Activated CD8-positive, alpha-beta T cell treated with anti-CD3 and anti-CD28 coated beads for 36 hours (primary cell): ENCODE measurements at regions not wholly inside any gene's neighbourhood (a gene's known extent, or its start where the extent isn't known, plus 50 kb on each side); places are given as distances from the start of the nearest gene placed in this dataset.

ENCODE experiments used
- ATAC-seq: fragments of 200-7000 bp; cut with Tn5 transposase; one replicate; pipeline ENCODE4 v1.10.0; 2021; ENCODE audit warnings: mild to moderate bottlenecking, moderate library complexity
- CTCF ChIA-PET: fragments of 350-600 bp; sonication (Branson Sonifier 250); formaldehyde crosslinking; loops from one replicate; lab custom pipeline; 2021; ENCODE audit warnings: antibody characterized with exemption; lab: Charles Lee
- POLR2A ChIA-PET: fragments of 350-600 bp; sonication (Branson Sonifier 250); formaldehyde crosslinking; loops from one replicate; lab custom pipeline; 2021; ENCODE audit warnings: antibody characterized with exemption; lab: Charles Lee
- DNase-seq: peaks from one replicate; pipeline ENCODE4 v3.0.0-alpha.2; 2020
- H3K27ac Mint-ChIP-seq: one replicate; pipeline ENCODE4 v1.8.0; 2021; ENCODE audit warnings: mild to moderate bottlenecking, mixed read lengths
- H3K27me3 Mint-ChIP-seq: one replicate; pipeline ENCODE4 v1.8.0; 2021; ENCODE audit warnings: mixed read lengths
- H3K36me3 Mint-ChIP-seq: one replicate; pipeline ENCODE4 v1.8.0; 2021; ENCODE audit warnings: low read depth, mixed read lengths
- H3K4me1 Mint-ChIP-seq: one replicate; pipeline ENCODE4 v1.8.0; 2021; ENCODE audit warnings: low read depth, mixed read lengths
- H3K4me3 Mint-ChIP-seq: one replicate; pipeline ENCODE4 v1.8.0; 2021; ENCODE audit warnings: mild to moderate bottlenecking, moderate library complexity, mixed read lengths
- H3K9me3 Mint-ChIP-seq: one replicate; pipeline ENCODE4 v1.8.0; 2021; ENCODE audit warnings: mixed read lengths
- intact Hi-C: fragments of 100-400 bp; cut with micrococcal nuclease; formaldehyde crosslinking; loops from one replicate; pipeline ENCODE4 v1.10.0; 2022
- TF ChIP-seq, protein P1 (sequence below): fragments of 200-600 bp; IDR thresholded peaks from one replicate; pipeline ENCODE4 v1.8.0; 2022; ENCODE audit warnings: antibody characterized with exemption, mild to moderate bottlenecking

DNA sequence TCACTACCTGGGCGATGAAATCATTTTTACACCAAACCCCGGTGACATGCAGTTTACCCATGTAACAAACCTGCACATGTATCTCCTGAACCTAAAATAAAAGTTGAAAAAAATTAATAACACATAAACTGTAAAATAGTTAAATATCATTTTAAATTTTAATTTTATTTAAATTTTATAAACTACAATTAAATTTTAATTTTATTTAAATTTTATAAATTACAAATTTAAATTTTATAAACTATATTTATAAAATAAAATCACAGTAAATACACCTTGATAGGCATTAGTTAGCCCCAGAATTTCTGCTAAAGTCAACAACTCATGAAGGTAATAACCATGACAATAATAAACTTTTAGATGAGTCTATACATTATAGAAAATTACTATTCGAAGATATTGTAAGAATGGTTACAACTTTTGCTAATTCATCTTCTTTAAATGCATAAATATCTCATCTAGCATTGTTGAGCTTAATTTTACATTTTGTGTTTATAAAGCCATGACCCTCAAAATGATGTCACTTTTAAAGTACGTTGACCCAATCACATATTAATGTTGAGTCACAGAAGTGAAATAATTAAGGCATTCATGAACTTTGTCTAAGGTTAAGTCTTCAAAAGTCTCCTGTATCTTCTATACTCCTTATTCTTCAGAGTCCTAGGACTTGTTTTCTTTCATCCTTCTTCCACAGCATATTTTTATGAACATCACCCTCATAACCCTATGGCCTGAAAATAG lies 755.8 kb upstream of the LCORL start:
- Mint-ChIP-seq H3K4me1 (no peaks in the 10 kb centered on the region), H3K4me3 (no peak overlapping the region), H3K27ac (no peak overlapping the region), H3K27me3 (no peaks in the 10 kb centered on the region), H3K36me3 (no peaks in the 10 kb centered on the region), H3K9me3 (peaks cover 4% of the 10 kb centered on the region)
- ATAC-seq (no peak), DNase-seq (no peak)
- intact Hi-C loops = no loop called here
- POLR2A ChIA-PET = no interaction called here
- TF ChIP-seq, protein P1, sequence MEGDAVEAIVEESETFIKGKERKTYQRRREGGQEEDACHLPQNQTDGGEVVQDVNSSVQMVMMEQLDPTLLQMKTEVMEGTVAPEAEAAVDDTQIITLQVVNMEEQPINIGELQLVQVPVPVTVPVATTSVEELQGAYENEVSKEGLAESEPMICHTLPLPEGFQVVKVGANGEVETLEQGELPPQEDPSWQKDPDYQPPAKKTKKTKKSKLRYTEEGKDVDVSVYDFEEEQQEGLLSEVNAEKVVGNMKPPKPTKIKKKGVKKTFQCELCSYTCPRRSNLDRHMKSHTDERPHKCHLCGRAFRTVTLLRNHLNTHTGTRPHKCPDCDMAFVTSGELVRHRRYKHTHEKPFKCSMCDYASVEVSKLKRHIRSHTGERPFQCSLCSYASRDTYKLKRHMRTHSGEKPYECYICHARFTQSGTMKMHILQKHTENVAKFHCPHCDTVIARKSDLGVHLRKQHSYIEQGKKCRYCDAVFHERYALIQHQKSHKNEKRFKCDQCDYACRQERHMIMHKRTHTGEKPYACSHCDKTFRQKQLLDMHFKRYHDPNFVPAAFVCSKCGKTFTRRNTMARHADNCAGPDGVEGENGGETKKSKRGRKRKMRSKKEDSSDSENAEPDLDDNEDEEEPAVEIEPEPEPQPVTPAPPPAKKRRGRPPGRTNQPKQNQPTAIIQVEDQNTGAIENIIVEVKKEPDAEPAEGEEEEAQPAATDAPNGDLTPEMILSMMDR = no peak
- CTCF ChIA-PET = no interaction called here

DNA sequence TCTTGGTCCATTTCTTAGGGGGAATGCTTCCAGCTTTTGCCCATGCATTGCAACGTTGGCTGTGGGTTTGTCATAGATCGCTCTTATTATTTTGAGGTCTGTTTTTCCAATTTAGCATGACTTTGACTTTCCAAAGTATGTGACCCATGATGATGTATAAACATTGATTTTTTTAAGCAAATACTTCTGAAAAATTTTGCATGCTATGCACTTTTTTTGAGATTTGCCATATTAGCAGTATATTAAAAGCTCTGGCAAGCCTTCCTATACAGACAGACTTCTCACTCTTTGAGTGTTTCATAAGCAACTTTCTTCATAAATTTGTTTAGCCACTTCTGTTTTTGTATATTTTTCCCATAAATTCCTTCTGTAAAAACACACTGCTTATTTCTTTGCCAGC lies 746.4 kb upstream of the LCORL start:
- no peaks in the 10 kb centered on the region for H3K36me3 Mint-ChIP-seq
- POLR2A ChIA-PET = no interaction called here

DNA sequence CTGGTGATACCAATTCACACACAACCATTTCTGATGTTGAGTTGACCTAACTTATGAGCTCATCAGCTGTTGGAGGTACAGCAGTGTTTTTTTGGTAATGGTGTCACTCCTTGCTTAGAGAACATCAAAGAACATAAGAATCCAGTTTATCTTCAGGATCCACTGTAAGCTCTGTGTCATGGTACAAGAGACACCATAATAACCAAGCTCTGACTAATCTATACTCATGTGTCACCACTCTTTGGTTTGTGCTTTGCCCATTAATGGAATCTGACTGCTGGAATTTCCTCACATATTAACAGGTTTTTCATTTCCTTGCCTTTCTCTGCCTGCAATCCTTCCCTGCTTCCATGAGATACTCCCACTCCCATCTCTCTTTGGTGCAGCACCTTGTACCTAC lies 735.1 kb upstream of the LCORL start:
- intact Hi-C loops = no loop called here
- Mint-ChIP-seq H3K27me3 (no peaks in the 10 kb centered on the region), H3K4me3 (no peak overlapping the region), H3K27ac (no peak overlapping the region), H3K4me1 (no peaks in the 10 kb centered on the region), H3K36me3 (no peaks in the 10 kb centered on the region), H3K9me3 (no peaks in the 10 kb centered on the region)
- POLR2A ChIA-PET = no interaction called here
- TF ChIP-seq, protein P1 = no peak
- CTCF ChIA-PET = no interaction called here
- no peak for ATAC-seq
- DNase-seq = no peak

More for the DNA sequence above, 746.4 kb upstream of the LCORL start:
- CTCF ChIA-PET = interaction anchor here (0.7 kb wide), 1 partner anchor 695 kb away, joined by 3 read pairs; no protein-coding TSS in a partner anchor
- DNase-seq = no peak
- ATAC-seq = no peak
- Mint-ChIP-seq H3K27me3 (no peaks in the 10 kb centered on the region), H3K4me1 (no peaks in the 10 kb centered on the region), H3K4me3 (no peak overlapping the region), H3K9me3 (peaks cover 7% of the 10 kb centered on the region), H3K27ac (no peak overlapping the region)
- intact Hi-C loops = no loop called here
- TF ChIP-seq, protein P1 = no peak

DNA sequence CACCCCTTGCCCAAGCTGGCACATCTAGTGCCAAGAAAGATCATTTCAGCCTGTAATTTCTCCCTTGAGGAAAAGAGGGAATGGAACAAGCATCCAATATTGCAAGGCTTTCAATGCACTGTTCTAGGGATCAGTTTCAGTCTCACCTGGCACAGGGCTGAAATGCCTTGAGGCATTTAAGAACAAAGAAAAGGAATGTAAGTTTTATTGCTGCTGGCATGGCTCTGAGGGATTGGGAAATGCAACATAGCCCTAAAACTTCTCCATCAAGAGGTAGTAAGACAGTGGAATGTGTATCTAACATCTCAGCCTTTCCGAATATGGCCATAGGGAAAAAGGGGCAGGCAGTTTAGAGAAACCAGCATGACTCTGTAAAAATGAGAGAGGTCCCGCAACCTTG lies 732.6 kb upstream of the LCORL start:
- H3K4me3 Mint-ChIP-seq = no peak overlapping the region
- DNase-seq (no peak), ATAC-seq (no peak)
- intact Hi-C loops = no loop called here
- peaks cover 2% of the 10 kb centered on the region for H3K9me3 Mint-ChIP-seq
- TF ChIP-seq, protein P1 = no peak
- no peak overlapping the region for H3K27ac Mint-ChIP-seq
- H3K36me3 Mint-ChIP-seq = no peaks in the 10 kb centered on the region
- H3K27me3 Mint-ChIP-seq = no peaks in the 10 kb centered on the region
- no peaks in the 10 kb centered on the region for H3K4me1 Mint-ChIP-seq
- ChIA-PET POLR2A (no interaction called here), CTCF (no interaction called here)

DNA sequence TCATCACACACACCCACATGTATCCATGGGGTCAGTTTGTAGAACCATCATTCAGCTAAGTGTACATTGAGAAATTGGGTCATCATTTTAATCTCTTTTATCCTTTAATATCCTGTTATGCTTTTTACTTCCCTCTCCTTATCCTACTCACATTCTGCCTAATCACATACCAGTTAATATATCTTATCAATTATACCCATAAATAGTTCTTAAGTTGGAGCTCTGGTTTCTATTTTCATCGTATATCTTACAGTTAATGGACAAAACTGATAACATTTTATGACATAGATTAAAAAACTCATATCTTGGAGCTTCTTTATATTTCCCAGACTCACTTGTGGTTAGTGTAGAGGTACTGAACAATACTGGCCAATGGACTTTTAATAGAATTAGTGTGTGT lies 729.5 kb upstream of the LCORL start:
- ATAC-seq (no peak), DNase-seq (no peak)
- H3K4me1 Mint-ChIP-seq = no peaks in the 10 kb centered on the region
- no peak overlapping the region for H3K4me3 Mint-ChIP-seq
- H3K27me3 Mint-ChIP-seq = no peaks in the 10 kb centered on the region
- intact Hi-C loops = no loop called here
- no peak overlapping the region for H3K27ac Mint-ChIP-seq
- CTCF ChIA-PET = no interaction called here
- H3K36me3 Mint-ChIP-seq = no peaks in the 10 kb centered on the region
- POLR2A ChIA-PET = no interaction called here
- TF ChIP-seq, protein P1 = no peak
- peaks cover 4% of the 10 kb centered on the region for H3K9me3 Mint-ChIP-seq
